ENCODE measurements at regions not wholly inside any gene's neighbourhood (a gene's known extent, or its start where the extent isn't known, plus 50 kb on each side); places are given as distances from the start of the nearest gene placed in this dataset.

DNA sequence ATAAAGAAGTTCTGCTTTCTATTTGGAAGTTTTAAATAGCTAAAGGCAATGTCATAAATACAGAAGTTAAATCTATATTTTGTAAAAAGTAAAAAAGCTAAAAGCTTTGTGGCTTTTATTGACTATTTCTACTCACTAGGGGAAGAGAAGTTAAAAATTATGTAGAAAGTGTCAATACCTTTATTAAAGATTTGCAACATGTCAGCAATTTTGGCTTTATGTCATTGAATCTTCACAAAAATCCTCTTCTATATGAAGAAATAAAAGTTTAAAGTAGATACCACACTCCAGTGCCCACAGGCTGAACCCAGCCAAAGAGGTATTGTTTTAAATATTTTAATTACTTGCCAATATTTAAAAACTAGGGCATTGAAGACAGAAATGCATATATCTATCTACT lies 160.6 kb upstream of the HSF2 start:
- no peak overlapping the region for H2AFZ ChIP-seq
- no peak overlapping the region for H3K27ac ChIP-seq
- no peaks in the 10 kb centered on the region for H3K27me3 ChIP-seq (ENCODE audit: control insufficient read depth, insufficient read depth, low read length)
- no peak overlapping the region for H3K4me3 ChIP-seq (ENCODE audit: low read depth, low read length)
- H3K9me3 ChIP-seq (ENCODE audit: control insufficient read depth, low read length): no peaks in the 10 kb centered on the region
- no peak overlapping the region for H3K4me2 ChIP-seq (ENCODE audit: low read length)
- no peaks in the 10 kb centered on the region for H3K36me3 ChIP-seq (ENCODE audit: control insufficient read depth, insufficient read depth, low read length)
- H3K79me2 ChIP-seq: no peaks in the 10 kb centered on the region
- no peak overlapping the region for H3K9ac ChIP-seq
- H3K4me1 ChIP-seq: no peaks in the 10 kb centered on the region
- TF ChIP-seq, protein P1, sequence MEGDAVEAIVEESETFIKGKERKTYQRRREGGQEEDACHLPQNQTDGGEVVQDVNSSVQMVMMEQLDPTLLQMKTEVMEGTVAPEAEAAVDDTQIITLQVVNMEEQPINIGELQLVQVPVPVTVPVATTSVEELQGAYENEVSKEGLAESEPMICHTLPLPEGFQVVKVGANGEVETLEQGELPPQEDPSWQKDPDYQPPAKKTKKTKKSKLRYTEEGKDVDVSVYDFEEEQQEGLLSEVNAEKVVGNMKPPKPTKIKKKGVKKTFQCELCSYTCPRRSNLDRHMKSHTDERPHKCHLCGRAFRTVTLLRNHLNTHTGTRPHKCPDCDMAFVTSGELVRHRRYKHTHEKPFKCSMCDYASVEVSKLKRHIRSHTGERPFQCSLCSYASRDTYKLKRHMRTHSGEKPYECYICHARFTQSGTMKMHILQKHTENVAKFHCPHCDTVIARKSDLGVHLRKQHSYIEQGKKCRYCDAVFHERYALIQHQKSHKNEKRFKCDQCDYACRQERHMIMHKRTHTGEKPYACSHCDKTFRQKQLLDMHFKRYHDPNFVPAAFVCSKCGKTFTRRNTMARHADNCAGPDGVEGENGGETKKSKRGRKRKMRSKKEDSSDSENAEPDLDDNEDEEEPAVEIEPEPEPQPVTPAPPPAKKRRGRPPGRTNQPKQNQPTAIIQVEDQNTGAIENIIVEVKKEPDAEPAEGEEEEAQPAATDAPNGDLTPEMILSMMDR (IDR thresholded peaks at IDR 0.05): no peak

GRCh38 chr6:122246906-122247658 lies 152.4 kb upstream of the HSF2 start:
- no peaks in the 10 kb centered on the region for H3K79me2 ChIP-seq
- no peak overlapping the region for H2AFZ ChIP-seq
- H3K4me1 ChIP-seq: no peaks in the 10 kb centered on the region
- no peak overlapping the region for H3K4me2 ChIP-seq (ENCODE audit: low read length)
- H3K9ac ChIP-seq: no peak overlapping the region
- H3K27me3 ChIP-seq (ENCODE audit: control insufficient read depth, insufficient read depth, low read length): no peaks in the 10 kb centered on the region
- H3K27ac ChIP-seq: no peak overlapping the region
- TF ChIP-seq, protein P1 (IDR thresholded peaks at IDR 0.05): no peak
- no peaks in the 10 kb centered on the region for H3K9me3 ChIP-seq (ENCODE audit: control insufficient read depth, low read length)
- no peaks in the 10 kb centered on the region for H3K36me3 ChIP-seq (ENCODE audit: control insufficient read depth, insufficient read depth, low read length)
- H3K4me3 ChIP-seq (ENCODE audit: low read depth, low read length): no peak overlapping the region

DNA sequence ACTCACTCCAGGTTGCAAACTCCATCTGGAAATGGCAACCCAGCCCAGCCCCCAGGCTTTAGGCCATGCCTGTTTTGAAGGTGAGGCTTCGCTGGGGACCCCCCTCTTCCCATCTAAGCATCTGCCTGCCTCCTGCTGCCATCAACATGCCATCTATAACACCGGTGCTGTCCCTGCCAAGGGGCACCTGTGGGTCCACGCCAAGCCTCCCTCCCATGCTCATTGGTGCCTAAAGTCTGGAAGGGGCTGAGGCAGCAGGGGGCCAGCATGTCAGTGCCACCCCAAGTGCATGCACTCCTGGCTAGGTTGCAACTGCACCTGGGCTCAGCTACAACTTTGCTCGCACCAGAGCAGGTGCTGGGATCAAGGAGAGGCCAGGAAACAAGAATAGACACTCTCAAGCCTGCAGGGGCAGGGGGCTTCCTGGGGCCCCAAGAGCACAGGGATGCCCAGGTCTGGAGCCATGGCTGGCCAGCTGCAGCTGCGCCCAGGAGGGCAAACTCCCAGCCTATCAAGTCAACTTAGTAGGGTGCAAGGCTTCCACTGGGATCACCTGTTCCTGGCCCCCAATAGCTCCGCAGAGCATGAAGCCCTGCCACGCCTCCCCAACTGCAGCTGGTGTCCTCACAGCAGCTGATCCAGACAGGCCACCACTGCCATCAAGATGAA lies 151.3 kb upstream of the HSF2 start:
- TF ChIP-seq, protein P1 (IDR thresholded peaks at IDR 0.05): no peak

GRCh38 chr6:122248844-122249243 lies 150.6 kb upstream of the HSF2 start:
- Histone ChIP-seq H3K27ac (no peak overlapping the region), H3K4me1 (no peaks in the 10 kb centered on the region), H3K79me2 (no peaks in the 10 kb centered on the region), H2AFZ (no peak overlapping the region), H3K9me3 (ENCODE audit: control insufficient read depth, low read length) (peaks cover 2% of the 10 kb centered on the region), H3K27me3 (ENCODE audit: control insufficient read depth, insufficient read depth, low read length) (no peaks in the 10 kb centered on the region), H3K4me2 (ENCODE audit: low read length) (no peak overlapping the region), H3K4me3 (ENCODE audit: low read depth, low read length) (no peak overlapping the region), H3K36me3 (ENCODE audit: control insufficient read depth, insufficient read depth, low read length) (no peaks in the 10 kb centered on the region), H3K9ac (no peak overlapping the region)
- TF ChIP-seq, protein P1 (IDR thresholded peaks at IDR 0.05): no peak

More for the DNA sequence above, 151.3 kb upstream of the HSF2 start:
- H3K79me2 ChIP-seq: no peaks in the 10 kb centered on the region
- no peaks in the 10 kb centered on the region for H3K4me1 ChIP-seq
- H3K27ac ChIP-seq: no peak overlapping the region
- H3K9me3 ChIP-seq (ENCODE audit: control insufficient read depth, low read length): no peaks in the 10 kb centered on the region
- no peak overlapping the region for H3K9ac ChIP-seq
- H2AFZ ChIP-seq: no peak overlapping the region
- no peak overlapping the region for H3K4me2 ChIP-seq (ENCODE audit: low read length)
- no peaks in the 10 kb centered on the region for H3K27me3 ChIP-seq (ENCODE audit: control insufficient read depth, insufficient read depth, low read length)
- H3K36me3 ChIP-seq (ENCODE audit: control insufficient read depth, insufficient read depth, low read length): no peaks in the 10 kb centered on the region
- H3K4me3 ChIP-seq (ENCODE audit: low read depth, low read length): no peak overlapping the region

Data from parathyroid adenoma (tissue), 2 donors.